Frontal cortex (tissue), 3 donors: ENCODE measurements at regions not wholly inside any gene's neighbourhood (a gene's known extent, or its start where the extent isn't known, plus 50 kb on each side); places are given as distances from the start of the nearest gene placed in this dataset.
"Not testable (repeated sequence)": the region's sequence is repeated elsewhere in the genome, so short reads cannot be mapped to it uniquely, and the experiment has no call there.

Source experiments
- DNase-seq, 2 donors: peaks; one replicate each; pipeline ENCODE4 v3.0.0; 2012; ENCODE audit warnings: low spot score in 2 of 2
- FAIRE-seq: peaks from 2 replicates; lab custom pipeline; 2012; peaks lifted over from hg19 to GRCh38; lab: Jason Lieb, UNC
- donor health status: control.
- donor health status: control.
- donor health status: control.

DNA sequence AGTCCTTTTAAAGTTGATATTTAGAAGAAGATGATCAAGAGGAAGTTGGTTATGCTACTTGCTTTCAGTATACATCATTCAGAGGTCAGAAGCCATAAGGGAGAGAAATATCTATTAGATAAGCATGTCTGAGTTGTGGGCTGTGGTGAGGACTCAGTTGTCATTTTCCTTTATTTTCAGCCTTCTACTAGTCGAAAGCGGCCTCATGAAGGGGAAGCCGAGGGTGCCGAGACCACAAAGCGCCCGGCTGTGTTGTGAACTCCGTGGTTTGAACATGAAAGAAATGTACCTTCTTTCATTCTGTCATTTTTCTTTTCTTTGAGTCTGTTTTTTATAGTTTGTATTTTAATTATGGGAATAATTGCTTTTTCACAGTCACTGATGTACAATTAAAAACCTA lies 624.8 kb downstream of the ZNF37A start:
- FAIRE-seq, DNase-seq: not testable (repeated sequence)

DNA sequence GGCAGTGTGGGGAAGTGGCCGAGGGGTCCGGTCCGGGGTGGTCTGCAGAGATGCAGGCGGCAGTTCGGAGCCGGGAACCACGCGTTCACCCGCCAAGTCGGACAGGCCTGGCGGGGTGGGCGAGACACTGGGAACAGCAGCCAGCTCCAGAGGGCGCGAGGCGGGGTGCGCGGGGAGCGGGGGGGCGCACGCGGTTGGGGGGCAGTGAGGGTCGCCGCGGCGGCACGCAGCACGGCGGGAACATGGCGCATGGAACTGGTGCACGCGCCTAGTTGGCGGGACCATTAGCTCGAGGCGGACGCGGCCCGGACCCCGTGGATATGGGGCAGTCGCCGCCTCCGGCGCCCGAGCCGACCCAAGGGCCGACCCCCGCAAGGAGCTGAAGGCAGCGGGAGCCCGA lies 635.9 kb downstream of the ZNF37A start:
- no peak for FAIRE-seq
- peak in 1 of 2 donors; percentile 2 for DNase-seq

DNA sequence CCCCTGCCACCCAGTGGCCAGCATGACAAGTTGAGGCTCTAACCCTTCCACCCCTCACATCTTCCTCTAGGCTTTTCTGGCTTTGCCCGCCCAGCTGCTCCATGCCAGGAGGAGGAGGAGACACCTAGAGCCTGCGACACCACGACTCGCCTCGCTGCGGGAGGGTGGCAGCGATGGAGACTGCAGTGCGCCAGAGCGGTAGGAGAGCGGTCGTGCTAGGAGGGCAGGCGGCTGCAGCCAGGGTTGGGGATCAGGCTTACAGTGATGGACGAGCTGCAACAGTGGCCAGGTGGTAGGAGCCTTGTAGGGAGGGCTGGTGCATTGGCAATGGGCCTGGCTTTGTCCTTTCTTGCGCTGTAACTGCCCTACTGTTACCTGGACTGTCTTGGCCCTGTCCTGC lies 642.5 kb downstream of the ZNF37A start:
- FAIRE-seq, DNase-seq: not testable (repeated sequence)

DNA sequence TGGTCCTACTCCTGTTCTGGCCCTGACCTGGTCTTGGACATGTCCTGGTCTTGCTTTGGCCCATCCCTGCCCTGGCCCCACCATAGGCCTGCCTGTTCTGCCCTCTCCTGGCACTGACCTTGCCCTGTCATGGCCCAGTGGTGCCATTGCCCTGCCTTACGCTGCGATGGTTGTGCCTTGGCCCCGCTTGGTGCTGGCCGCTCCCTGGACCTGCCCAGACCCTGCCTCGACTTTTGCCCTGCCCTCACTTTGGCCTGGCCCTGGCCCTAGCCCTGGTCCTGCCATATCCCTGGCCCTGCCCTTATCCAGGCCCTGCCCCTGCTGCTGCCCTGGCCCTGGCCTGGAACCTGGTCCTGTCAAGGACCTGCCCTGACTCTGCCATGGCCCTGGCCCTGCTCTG lies 643.1 kb downstream of the ZNF37A start:
- not testable (repeated sequence) for DNase-seq, FAIRE-seq

DNA sequence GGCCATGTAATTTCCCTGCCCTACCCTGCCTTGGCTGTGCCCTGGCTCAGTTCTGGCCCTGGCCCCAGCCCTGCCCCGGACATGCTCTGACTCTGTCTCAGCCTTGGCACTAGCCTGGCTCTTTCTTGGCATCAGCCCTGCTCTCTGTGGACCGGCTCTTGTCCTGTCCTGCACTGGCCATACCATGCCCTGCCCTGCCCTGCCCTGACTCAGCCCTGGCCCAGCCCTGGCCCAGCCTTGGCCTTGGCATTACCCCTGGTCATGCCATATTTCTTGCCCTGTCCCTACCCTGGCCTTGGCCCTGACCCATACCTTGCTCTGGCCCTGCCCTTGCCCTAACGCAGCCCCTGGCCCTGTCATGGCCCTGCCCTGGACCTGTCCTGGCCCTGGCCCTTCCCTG lies 643.9 kb downstream of the ZNF37A start:
- not testable (repeated sequence) for FAIRE-seq, DNase-seq

DNA sequence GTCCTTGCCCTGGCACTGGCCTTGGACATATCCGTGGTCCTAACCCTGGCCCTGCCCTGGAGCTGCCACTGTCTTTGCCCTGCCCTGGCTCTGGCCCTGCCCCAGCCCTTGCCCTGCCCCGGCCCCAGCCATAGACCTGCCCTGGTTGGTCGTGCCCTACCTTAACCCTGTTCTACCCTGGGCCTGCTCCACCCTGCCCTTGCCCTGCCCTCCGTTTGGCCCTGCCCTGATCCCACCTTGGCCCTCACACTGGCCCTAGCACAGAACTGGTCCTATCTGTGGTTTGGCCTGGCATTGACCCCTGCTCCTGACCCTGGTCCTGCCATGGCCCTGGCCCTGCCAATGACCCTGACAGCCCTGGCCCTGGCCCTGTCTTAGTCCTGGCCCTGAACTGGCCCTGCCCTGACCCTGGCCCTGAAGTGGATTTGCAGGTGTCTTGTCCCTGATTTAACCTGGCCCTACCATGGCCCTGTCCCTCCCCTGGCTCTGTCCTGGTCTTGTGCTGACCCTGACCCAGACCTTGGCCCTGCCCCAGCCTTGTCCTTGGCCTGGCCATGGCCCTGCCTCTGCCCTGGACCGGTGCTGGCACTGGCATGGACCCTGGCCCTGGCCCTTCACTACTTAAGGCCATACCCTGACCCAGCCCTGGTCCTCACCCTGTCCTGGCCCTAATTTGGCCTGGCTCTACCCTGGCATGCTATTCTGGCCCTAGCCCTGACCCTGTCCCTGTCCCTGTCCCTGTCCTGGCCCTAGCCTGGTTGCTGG lies 645.1 kb downstream of the ZNF37A start:
- not testable (repeated sequence) for FAIRE-seq, DNase-seq

DNA sequence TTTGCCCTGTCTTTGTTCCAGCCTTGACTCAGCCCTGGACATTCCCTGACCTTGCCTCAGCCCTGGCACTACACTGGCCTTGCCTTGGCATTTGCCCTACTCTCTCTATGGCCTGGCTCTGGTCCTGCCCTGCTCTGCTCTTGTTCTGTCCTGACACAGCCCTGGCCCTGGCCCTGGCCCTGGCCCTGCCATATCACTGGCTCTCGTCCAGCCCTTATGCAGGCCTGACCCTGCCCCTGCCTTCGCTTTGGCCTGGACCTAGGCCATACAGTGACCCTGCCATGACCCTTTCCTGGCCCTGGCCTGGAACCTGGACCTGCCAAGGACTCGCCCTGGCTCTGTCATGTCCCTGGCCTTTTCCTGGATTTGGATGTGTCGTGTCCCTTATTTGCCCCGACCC lies 646.0 kb downstream of the ZNF37A start:
- no peak for FAIRE-seq
- DNase-seq, result no peak

DNA sequence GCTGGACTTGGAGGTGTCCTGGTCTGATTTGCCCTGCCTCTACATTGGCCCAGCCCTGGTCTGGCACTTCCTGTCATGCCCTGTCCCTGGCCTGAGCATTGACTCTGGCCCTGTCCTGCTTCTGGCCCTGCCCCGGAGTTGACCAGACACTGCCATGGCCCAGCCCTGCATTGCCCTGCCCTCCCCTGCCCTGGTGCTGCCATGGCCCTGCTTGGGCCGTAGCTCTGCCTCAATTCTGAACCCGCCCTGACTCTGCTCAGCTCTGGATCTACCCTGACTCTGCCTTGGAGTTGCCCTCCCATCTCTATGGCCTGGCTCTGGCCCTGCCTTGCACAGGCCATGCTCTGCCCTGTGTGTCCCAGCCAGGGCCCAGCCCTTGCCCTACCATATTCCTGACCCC lies 647.1 kb downstream of the ZNF37A start:
- DNase-seq (no peak), FAIRE-seq (no peak)

DNA sequence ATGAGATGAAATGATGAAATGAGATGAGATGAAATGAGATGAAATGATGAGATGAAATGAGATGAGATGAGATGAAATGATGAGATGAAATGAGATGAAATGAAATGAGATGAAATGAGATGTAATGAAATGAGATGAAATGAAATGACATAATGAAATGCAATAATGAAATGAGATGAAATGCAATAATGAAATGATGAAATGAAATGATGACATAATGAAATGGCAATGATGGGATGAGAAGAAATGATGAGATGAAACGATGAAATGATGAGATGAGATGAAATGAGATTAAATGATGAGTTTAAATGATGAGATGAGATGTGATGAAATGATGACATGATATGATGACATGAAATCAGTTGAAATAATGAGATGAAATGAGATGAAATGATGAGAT lies 650.3 kb downstream of the ZNF37A start:
- DNase-seq, result not testable (repeated sequence)
- FAIRE-seq, result peak; percentile 95

DNA sequence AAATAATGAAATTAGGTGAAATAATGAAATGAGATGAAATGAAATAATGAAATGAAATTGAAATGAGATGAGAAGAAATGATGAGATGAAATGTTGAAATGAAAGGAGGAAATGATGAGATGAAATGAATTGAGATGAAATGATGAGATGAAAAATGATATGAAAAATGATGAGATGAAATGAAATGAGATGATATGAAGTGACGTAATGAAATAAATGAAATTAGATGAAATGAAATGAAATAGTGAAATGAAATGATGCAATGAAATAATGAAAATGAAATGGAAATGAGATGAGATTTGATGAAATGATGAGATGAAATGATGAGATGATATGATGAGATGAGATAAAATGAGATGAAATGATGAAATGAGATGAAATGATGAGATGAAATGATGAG lies 651.9 kb downstream of the ZNF37A start:
- peak; percentile 33 for FAIRE-seq
- not testable (repeated sequence) for DNase-seq
